ENCODE measurements at regions not wholly inside any gene's neighbourhood (a gene's known extent, or its start where the extent isn't known, plus 50 kb on each side); places are given as distances from the start of the nearest gene placed in this dataset.

GRCh38 chr3:21159543-21159906 lies 591.5 kb downstream of the ZNF385D start:
- no peak for DNase-seq (ENCODE audit: low read depth in 2 of 2)
- TF ChIP-seq CTCF (IDR thresholded peaks at IDR 0.05; ENCODE audit: low read depth, low read length) = no peak

GRCh38 chr3:21158861-21159542 lies 592.0 kb downstream of the ZNF385D start:
- no peak overlapping the region for H3K4me3 ChIP-seq (replicated peaks in 1 of 2; ENCODE audit: low read depth in 2 of 2, low read length in 2 of 2)
- no peak for TF ChIP-seq CTCF (IDR thresholded peaks at IDR 0.05; ENCODE audit: low read depth, low read length)
- peak; percentile 18 to 31 for DNase-seq (ENCODE audit: low read depth in 2 of 2)

More at GRCh38 chr3:21159543-21159906, 591.5 kb downstream of the ZNF385D start:
- H3K4me3 ChIP-seq (replicated peaks in 1 of 2; ENCODE audit: low read depth in 2 of 2, low read length in 2 of 2) = no peak overlapping the region

GRCh38 chr3:21154911-21155310 lies 596.1 kb downstream of the ZNF385D start:
- H3K4me3 ChIP-seq (replicated peaks in 1 of 2; ENCODE audit: low read depth in 2 of 2, low read length in 2 of 2) = no peak overlapping the region
- TF ChIP-seq CTCF (IDR thresholded peaks at IDR 0.05; ENCODE audit: low read depth, low read length) = no peak
- no peak for DNase-seq (ENCODE audit: low read depth in 2 of 2)

GRCh38 chr3:21152555-21152954 lies 598.5 kb downstream of the ZNF385D start:
- no peak for DNase-seq (ENCODE audit: low read depth in 2 of 2)
- no peak overlapping the region for H3K4me3 ChIP-seq (replicated peaks in 1 of 2; ENCODE audit: low read depth in 2 of 2, low read length in 2 of 2)
- no peak for TF ChIP-seq CTCF (IDR thresholded peaks at IDR 0.05; ENCODE audit: low read depth, low read length)

- no peak for TF ChIP-seq CTCF (IDR thresholded peaks at IDR 0.05; ENCODE audit: low read depth, low read length)
- no peak for DNase-seq (ENCODE audit: low read depth in 2 of 2)
- H3K4me3 ChIP-seq (replicated peaks in 1 of 2; ENCODE audit: low read depth in 2 of 2, low read length in 2 of 2) = no peak overlapping the region
Measured at GRCh38 chr3:21142949-21143348, 608.1 kb downstream of the ZNF385D start.

GRCh38 chr3:21142031-21142430 lies 609.0 kb downstream of the ZNF385D start:
- DNase-seq (ENCODE audit: low read depth in 2 of 2) = no peak
- H3K4me3 ChIP-seq (replicated peaks in 1 of 2; ENCODE audit: low read depth in 2 of 2, low read length in 2 of 2) = no peak overlapping the region
- no peak for TF ChIP-seq CTCF (IDR thresholded peaks at IDR 0.05; ENCODE audit: low read depth, low read length)

GRCh38 chr3:21140785-21141184 lies 610.2 kb downstream of the ZNF385D start:
- DNase-seq (ENCODE audit: low read depth in 2 of 2) = no peak
- TF ChIP-seq CTCF (IDR thresholded peaks at IDR 0.05; ENCODE audit: low read depth, low read length) = no peak
- no peak overlapping the region for H3K4me3 ChIP-seq (replicated peaks in 1 of 2; ENCODE audit: low read depth in 2 of 2, low read length in 2 of 2)

All from cardiac fibroblast (primary cell).